CMK (cell line): ENCODE measurements at regions not wholly inside any gene's neighbourhood (a gene's known extent, or its start where the extent isn't known, plus 50 kb on each side); places are given as distances from the start of the nearest gene placed in this dataset.
"Not testable (repeated sequence)": the region's sequence is repeated elsewhere in the genome, so short reads cannot be mapped to it uniquely, and the experiment has no call there.

ENCODE experiments used
- DNase-seq: peaks from one replicate; pipeline ENCODE4 v3.0.0-alpha.2; 2010; ENCODE audit warnings: low read depth

GRCh38 chr5:164501344-164501743 lies 995.9 kb downstream of the MAT2B start:
- DNase-seq: no peak

GRCh38 chr5:164504141-164504772 lies 998.8 kb downstream of the MAT2B start:
- DNase-seq: no peak

GRCh38 chr5:164505791-164506190 lies 1000.4 kb downstream of the MAT2B start:
- no peak for DNase-seq

- no peak for DNase-seq
These were observed 1012.8 kb downstream of the MAT2B start for GRCh38 chr5:164518067-164518740.

GRCh38 chr5:164518741-164519080 lies 1013.3 kb downstream of the MAT2B start:
- no peak for DNase-seq

GRCh38 chr5:164532235-164532900 lies 1026.9 kb downstream of the MAT2B start:
- no peak for DNase-seq

GRCh38 chr5:164533426-164533825 lies 1028.0 kb downstream of the MAT2B start:
- not testable (repeated sequence) for DNase-seq

- DNase-seq: no peak
These were observed 1034.8 kb downstream of the MAT2B start for GRCh38 chr5:164540174-164540573.

GRCh38 chr5:164545507-164545906 lies 1040.1 kb downstream of the MAT2B start:
- no peak for DNase-seq

GRCh38 chr5:164553851-164554250 lies 1048.4 kb downstream of the MAT2B start:
- no peak for DNase-seq

- no peak for DNase-seq
These were observed 1050.4 kb downstream of the MAT2B start for GRCh38 chr5:164555809-164556208.

- no peak for DNase-seq
These were observed 1054.8 kb downstream of the MAT2B start for GRCh38 chr5:164560216-164560615.

- DNase-seq: no peak
These were observed 1056.8 kb downstream of the MAT2B start for GRCh38 chr5:164561933-164562872.

GRCh38 chr5:164563370-164563769 lies 1058.0 kb downstream of the MAT2B start:
- DNase-seq: no peak

- no peak for DNase-seq
These were observed 1068.0 kb downstream of the MAT2B start for GRCh38 chr5:164573397-164573796.

- DNase-seq: no peak
These were observed 1071.8 kb downstream of the MAT2B start for GRCh38 chr5:164577201-164577600.

GRCh38 chr5:164577742-164578141 lies 1072.3 kb downstream of the MAT2B start:
- no peak for DNase-seq

GRCh38 chr5:164578401-164578800 lies 1073.0 kb downstream of the MAT2B start:
- no peak for DNase-seq

- no peak for DNase-seq
These were observed 1073.5 kb downstream of the MAT2B start for GRCh38 chr5:164578911-164579310.

- no peak for DNase-seq
These were observed 1074.7 kb downstream of the MAT2B start for GRCh38 chr5:164580155-164580554.

- DNase-seq: no peak
These were observed 1076.5 kb downstream of the MAT2B start for GRCh38 chr5:164581889-164582288.

GRCh38 chr5:164593982-164594381 lies 1088.6 kb downstream of the MAT2B start:
- DNase-seq: no peak
